ENCODE measurements at regions not wholly inside any gene's neighbourhood (a gene's known extent, or its start where the extent isn't known, plus 50 kb on each side); places are given as distances from the start of the nearest gene placed in this dataset.

GRCh38 chr13:91232716-91233115, 114.8 kb upstream of the MIR17HG start:
- POLR2A ChIA-PET: no interaction called here
- Histone ChIP-seq H3K27ac (ENCODE audit: low read depth, low read length) (no peak overlapping the region), H2AFZ (ENCODE audit: low read depth, low read length, poor library complexity, severe bottlenecking) (no peak overlapping the region), H3K4me1 (ENCODE audit: control insufficient read depth in 1 of 2, insufficient read depth in 2 of 2, low read length in 2 of 2) (no peaks in the 10 kb centered on the region), H3K27me3 (ENCODE audit: insufficient read depth, low read length) (no peaks in the 10 kb centered on the region), H3K9me3 (ENCODE audit: control insufficient read depth in 1 of 2, insufficient read depth in 1 of 2, low read depth in 1 of 2, low read length in 2 of 2) (no peaks in the 10 kb centered on the region), H4K20me1 (ENCODE audit: insufficient read depth) (no peaks in the 10 kb centered on the region), H3K9me2 (ENCODE audit: insufficient read depth) (no peaks in the 10 kb centered on the region), H3K36me3 (ENCODE audit: control insufficient read depth in 1 of 2, insufficient read depth in 2 of 2, low read length in 2 of 2) (no peaks in the 10 kb centered on the region), H3K9ac (ENCODE audit: low read length) (no peak overlapping the region), H3K79me2 (ENCODE audit: insufficient read depth, low read length) (no peaks in the 10 kb centered on the region), H3K4me2 (ENCODE audit: low read length) (no peak overlapping the region), H3K4me3 (replicated peaks in 1 of 2; ENCODE audit: low read depth in 1 of 2, low read length in 2 of 2) (no peak overlapping the region)
- RAD21 ChIA-PET (ENCODE audit: low non-redundant PET in 1 of 2, low total read pairs in 2 of 2, uncharacterized antibody in 2 of 2, unreplicated experiment in 2 of 2): no interaction called here
- ATAC-seq: no peak
- no peak for DNase-seq (ENCODE audit: low read depth, low spot score)
- no peak for TF ChIP-seq POLR2AphosphoS5 (IDR thresholded peaks at IDR 0.05; ENCODE audit: low read depth, low read length)
- no peak for TF ChIP-seq CEBPB (IDR thresholded peaks at IDR 0.05; ENCODE audit: low read depth)
- no peak for TF ChIP-seq ELF1 (IDR thresholded peaks at IDR 0.05; ENCODE audit: borderline replicate concordance, low read depth)
- TF ChIP-seq CBX3 (IDR thresholded peaks at IDR 0.05; ENCODE audit: low read depth): no peak
- TF ChIP-seq REST (IDR thresholded peaks at IDR 0.05; ENCODE audit: low read depth): no peak
- TF ChIP-seq EZH2phosphoT487 (IDR thresholded peaks at IDR 0.05; ENCODE audit: borderline replicate concordance): no peak
- intact Hi-C loops (cut with micrococcal nuclease): no loop called here
- CTCF ChIA-PET: no interaction called here
- BruUV-seq (replicated peaks): no TSS peak

GRCh38 chr13:91233291-91233690, 114.2 kb upstream of the MIR17HG start:
- BruUV-seq (replicated peaks): no TSS peak
- Histone ChIP-seq H2AFZ (ENCODE audit: low read depth, low read length, poor library complexity, severe bottlenecking) (no peak overlapping the region), H3K27me3 (ENCODE audit: insufficient read depth, low read length) (no peaks in the 10 kb centered on the region), H3K9me2 (ENCODE audit: insufficient read depth) (no peaks in the 10 kb centered on the region), H3K4me1 (ENCODE audit: control insufficient read depth in 1 of 2, insufficient read depth in 2 of 2, low read length in 2 of 2) (no peaks in the 10 kb centered on the region), H3K27ac (ENCODE audit: low read depth, low read length) (no peak overlapping the region), H3K36me3 (ENCODE audit: control insufficient read depth in 1 of 2, insufficient read depth in 2 of 2, low read length in 2 of 2) (no peaks in the 10 kb centered on the region), H3K79me2 (ENCODE audit: insufficient read depth, low read length) (no peaks in the 10 kb centered on the region), H3K4me3 (replicated peaks in 1 of 2; ENCODE audit: low read depth in 1 of 2, low read length in 2 of 2) (no peak overlapping the region), H3K9me3 (ENCODE audit: control insufficient read depth in 1 of 2, insufficient read depth in 1 of 2, low read depth in 1 of 2, low read length in 2 of 2) (no peaks in the 10 kb centered on the region), H3K4me2 (ENCODE audit: low read length) (no peak overlapping the region), H4K20me1 (ENCODE audit: insufficient read depth) (no peaks in the 10 kb centered on the region), H3K9ac (ENCODE audit: low read length) (no peak overlapping the region)
- ATAC-seq (no peak), DNase-seq (ENCODE audit: low read depth, low spot score) (no peak)
- ChIA-PET CTCF (no interaction called here), POLR2A (no interaction called here), RAD21 (ENCODE audit: low non-redundant PET in 1 of 2, low total read pairs in 2 of 2, uncharacterized antibody in 2 of 2, unreplicated experiment in 2 of 2) (no interaction called here)
- intact Hi-C loops (cut with micrococcal nuclease): no loop called here
- TF ChIP-seq CTCF (IDR thresholded peaks at IDR 0.05 in 2 of 3, conservative IDR thresholded peaks at IDR 0.05 in 1 of 3; ENCODE audit: borderline replicate concordance in 1 of 3, insufficient read depth in 1 of 3, low read depth in 2 of 3, low read length in 2 of 3) (no peak), POLR2AphosphoS5 (IDR thresholded peaks at IDR 0.05; ENCODE audit: low read depth, low read length) (no peak), CEBPB (IDR thresholded peaks at IDR 0.05; ENCODE audit: low read depth) (no peak), ZNF274 (IDR thresholded peaks at IDR 0.05; ENCODE audit: low read depth, low read length) (no peak), ZFX (IDR thresholded peaks at IDR 0.05) (no peak), SIN3A (IDR thresholded peaks at IDR 0.05; ENCODE audit: low read depth) (no peak), SRF (IDR thresholded peaks at IDR 0.05; ENCODE audit: low read depth) (no peak), YY1 (IDR thresholded peaks at IDR 0.05; ENCODE audit: extremely low read depth, insufficient replicate concordance, low read depth, low read length) (no peak), EGR1 (IDR thresholded peaks at IDR 0.05; ENCODE audit: low read depth) (no peak), EZH2phosphoT487 (IDR thresholded peaks at IDR 0.05; ENCODE audit: borderline replicate concordance) (no peak), ZBTB33 (IDR thresholded peaks at IDR 0.05; ENCODE audit: extremely low read depth, insufficient replicate concordance, low read length) (no peak)

All from HCT116 (cell line).